PC-9 (cell line): ENCODE measurements at regions not wholly inside any gene's neighbourhood (a gene's known extent, or its start where the extent isn't known, plus 50 kb on each side); places are given as distances from the start of the nearest gene placed in this dataset.

ENCODE experiments used
- BruUV-seq: library from RNA; stranded (reverse); fragments of 400-500 nt; replicated peaks from 2 replicates; lab custom pipeline; 2021; lab: Mats Ljungman, UMichigan
- CTCF ChIA-PET: fragments of 300-600 bp; sonication (Branson Sonifier 250); formaldehyde crosslinking; loops from one replicate; lab custom pipeline; 2022; ENCODE audit warnings: antibody characterized with exemption; lab: Charles Lee
- POLR2A ChIA-PET: fragments of 300-600 bp; sonication (Branson Sonifier 250); formaldehyde crosslinking; loops from one replicate; lab custom pipeline; 2022; ENCODE audit warnings: antibody characterized with exemption; ENCODE audit not compliant: unreplicated experiment; lab: Charles Lee
- DNase-seq, 2 experiments: peaks; one replicate each; pipeline versions ENCODE4 v3.0.0 to v3.0.0-alpha.2; 2015 to 2022; ENCODE audit warnings: mixed read lengths in 1 of 2
- H2AFZ ChIP-seq: fragments of 200-600 bp; sonication (generic); 2 replicates; pipeline ENCODE4 v1.8.1; 2017; ENCODE audit warnings: antibody characterized with exemption
- H3F3A ChIP-seq: fragments of 200-600 bp; sonication (generic); 2 replicates; pipeline ENCODE4 v1.8.1; 2017; ENCODE audit warnings: antibody characterized with exemption, mild to moderate bottlenecking, low read depth; ENCODE audit not compliant: insufficient read depth
- H3K27ac ChIP-seq: fragments of 200-600 bp; sonication (generic); 2 replicates; pipeline ENCODE4 v1.6.1; 2016; ENCODE audit warnings: mixed run types
- H3K27me3 ChIP-seq: fragments of 200-600 bp; sonication (generic); 2 replicates; pipeline ENCODE4 v1.6.1; 2016; ENCODE audit warnings: low read depth, mixed run types; ENCODE audit not compliant: insufficient read depth
- H3K36me3 ChIP-seq: fragments of 200-600 bp; sonication (generic); 2 replicates; pipeline ENCODE4 v1.6.1; 2016; ENCODE audit warnings: low read depth, mixed run types
- H3K4me1 ChIP-seq: fragments of 200-600 bp; sonication (generic); replicated peaks from 2 replicates; pipeline ENCODE4 v1.6.1; 2016; ENCODE audit warnings: mixed run types; ENCODE audit not compliant: insufficient read depth
- H3K4me2 ChIP-seq: fragments of 200-600 bp; sonication (generic); 2 replicates; pipeline ENCODE4 v1.6.1; 2017; ENCODE audit warnings: mixed run types
- H3K4me3 ChIP-seq: fragments of 200-600 bp; sonication (generic); 2 replicates; pipeline ENCODE4 v1.6.1; 2016; ENCODE audit warnings: mixed run types
- H3K79me2 ChIP-seq: fragments of 200-600 bp; sonication (generic); 2 replicates; pipeline ENCODE4 v1.6.1; 2017; ENCODE audit warnings: low read depth, mixed run types
- H3K9me2 ChIP-seq: fragments of 200-600 bp; sonication (generic); 2 replicates; pipeline ENCODE4 v1.8.1; 2017; ENCODE audit warnings: mild to moderate bottlenecking; ENCODE audit not compliant: insufficient read depth
- H3K9me3 ChIP-seq: fragments of 200-600 bp; sonication (generic); 2 replicates; pipeline ENCODE4 v1.8.1; 2016; ENCODE audit warnings: low read depth; ENCODE audit not compliant: insufficient read depth
- H4K20me1 ChIP-seq: fragments of 200-600 bp; sonication (generic); 2 replicates; pipeline ENCODE4 v1.8.1; 2017; ENCODE audit not compliant: insufficient read depth
- EZH2 ChIP-seq: fragments of 200-600 bp; sonication (generic); IDR thresholded peaks from 2 replicates; pipeline ENCODE4 v1.8.0; 2017; ENCODE audit warnings: antibody characterized with exemption, low read depth
- intact Hi-C: fragments of 100-400 bp; cut with micrococcal nuclease; formaldehyde crosslinking; loops from one replicate; pipeline ENCODE4 v1.10.0; 2022; ENCODE audit not compliant: unreplicated experiment
- TF ChIP-seq, protein P1 (sequence below): fragments of 200-600 bp; sonication (generic); conservative IDR thresholded peaks from 2 replicates; pipeline ENCODE4 v1.6.1; 2017; ENCODE audit warnings: mixed run types, antibody characterized with exemption, mild to moderate bottlenecking, moderate library complexity

DNA sequence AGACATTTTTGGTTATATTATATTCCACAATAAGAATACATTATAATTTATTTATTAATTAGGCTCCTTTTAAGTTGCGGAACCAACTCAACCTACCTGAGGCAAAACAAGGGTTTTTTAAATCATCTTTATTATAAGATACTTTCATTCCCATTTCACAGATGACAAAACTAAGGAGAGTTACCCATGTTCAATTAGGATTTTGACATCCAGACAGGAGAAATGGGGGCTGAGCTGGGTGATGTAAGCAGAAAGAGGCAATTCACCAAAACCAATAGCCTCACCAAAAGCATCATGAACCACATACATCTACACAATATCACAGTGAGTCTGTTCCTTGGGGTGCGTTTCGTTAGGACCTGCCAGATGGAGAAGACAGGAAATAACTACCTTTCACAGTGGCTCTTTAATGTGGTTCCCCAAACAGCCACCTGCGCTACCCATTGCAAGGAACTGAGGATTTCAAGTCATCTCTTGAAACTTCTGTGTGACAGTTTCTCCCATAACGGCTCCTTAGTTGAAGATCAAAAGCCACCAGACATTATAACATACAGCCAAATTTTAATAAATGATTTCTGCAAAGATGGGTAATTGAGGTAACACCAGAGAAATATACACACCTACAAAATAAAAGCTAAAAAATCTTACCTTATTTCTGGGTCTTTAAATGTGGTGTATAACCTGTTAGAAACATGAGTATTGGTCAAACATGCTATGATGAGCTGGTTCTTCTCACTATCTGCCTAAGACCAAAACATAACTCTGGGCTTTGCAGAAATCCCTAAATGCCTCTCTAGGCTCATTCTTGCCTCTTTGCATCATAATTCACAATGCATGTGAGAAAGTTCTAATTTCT lies 190.6 kb upstream of the LEF1 start:
- H3K36me3 ChIP-seq, result no peaks in the 10 kb centered on the region
- no peaks in the 10 kb centered on the region for H3K27me3 ChIP-seq
- POLR2A ChIA-PET, result no interaction called here
- no peaks in the 10 kb centered on the region for H3K9me2 ChIP-seq
- intact Hi-C loops, result no loop called here
- no peaks in the 10 kb centered on the region for H4K20me1 ChIP-seq
- no peaks in the 10 kb centered on the region for H3F3A ChIP-seq
- TF ChIP-seq EZH2, result no peak
- TF ChIP-seq, protein P1, sequence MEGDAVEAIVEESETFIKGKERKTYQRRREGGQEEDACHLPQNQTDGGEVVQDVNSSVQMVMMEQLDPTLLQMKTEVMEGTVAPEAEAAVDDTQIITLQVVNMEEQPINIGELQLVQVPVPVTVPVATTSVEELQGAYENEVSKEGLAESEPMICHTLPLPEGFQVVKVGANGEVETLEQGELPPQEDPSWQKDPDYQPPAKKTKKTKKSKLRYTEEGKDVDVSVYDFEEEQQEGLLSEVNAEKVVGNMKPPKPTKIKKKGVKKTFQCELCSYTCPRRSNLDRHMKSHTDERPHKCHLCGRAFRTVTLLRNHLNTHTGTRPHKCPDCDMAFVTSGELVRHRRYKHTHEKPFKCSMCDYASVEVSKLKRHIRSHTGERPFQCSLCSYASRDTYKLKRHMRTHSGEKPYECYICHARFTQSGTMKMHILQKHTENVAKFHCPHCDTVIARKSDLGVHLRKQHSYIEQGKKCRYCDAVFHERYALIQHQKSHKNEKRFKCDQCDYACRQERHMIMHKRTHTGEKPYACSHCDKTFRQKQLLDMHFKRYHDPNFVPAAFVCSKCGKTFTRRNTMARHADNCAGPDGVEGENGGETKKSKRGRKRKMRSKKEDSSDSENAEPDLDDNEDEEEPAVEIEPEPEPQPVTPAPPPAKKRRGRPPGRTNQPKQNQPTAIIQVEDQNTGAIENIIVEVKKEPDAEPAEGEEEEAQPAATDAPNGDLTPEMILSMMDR, result no peak
- H3K4me2 ChIP-seq, result no peak overlapping the region
- no peak overlapping the region for H2AFZ ChIP-seq
- H3K4me3 ChIP-seq, result no peak overlapping the region
- H3K4me1 ChIP-seq, result no peaks in the 10 kb centered on the region
- CTCF ChIA-PET, result no interaction called here
- no peak overlapping the region for H3K27ac ChIP-seq
- no peaks in the 10 kb centered on the region for H3K9me3 ChIP-seq
- BruUV-seq, result no TSS peak
- H3K79me2 ChIP-seq, result no peaks in the 10 kb centered on the region
- no peak for DNase-seq

DNA sequence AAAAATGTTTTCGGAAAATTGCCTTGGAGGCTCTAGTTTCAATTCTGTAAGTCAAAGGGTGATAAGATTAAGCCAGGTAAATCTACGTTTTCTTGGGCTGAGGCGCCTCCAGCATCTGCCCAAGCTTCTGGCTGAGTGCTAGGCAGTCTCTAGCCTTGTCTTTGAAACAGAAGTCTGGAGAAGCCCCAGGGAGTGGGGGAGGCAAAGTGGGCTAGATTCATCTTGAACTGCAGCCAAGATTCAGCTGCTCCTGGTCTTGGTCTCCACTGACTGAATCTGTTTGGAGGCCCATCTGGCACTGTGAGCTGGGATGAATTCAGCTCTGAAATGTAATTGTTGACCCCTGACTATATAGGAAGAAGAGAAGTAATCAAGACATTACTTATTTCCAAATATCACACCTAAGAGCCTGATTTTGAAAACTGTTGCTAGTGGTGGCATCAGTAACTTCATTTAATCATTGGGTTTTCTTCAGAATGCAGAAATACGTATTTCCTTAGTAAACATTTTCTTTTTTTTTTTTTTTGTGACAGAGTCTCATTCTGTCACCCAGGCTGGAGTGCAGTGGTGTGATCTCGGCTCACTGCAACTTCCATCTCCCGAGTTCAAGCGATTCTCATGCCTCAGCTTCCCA lies 187.3 kb upstream of the LEF1 start:
- no peak for DNase-seq
- intact Hi-C loops, result no loop called here
- TF ChIP-seq EZH2, result no peak
- TF ChIP-seq, protein P1, result no peak
- no peak overlapping the region for H3K4me3 ChIP-seq
- H3F3A ChIP-seq, result no peaks in the 10 kb centered on the region
- H4K20me1 ChIP-seq, result no peaks in the 10 kb centered on the region
- no peaks in the 10 kb centered on the region for H3K4me1 ChIP-seq
- no peaks in the 10 kb centered on the region for H3K9me3 ChIP-seq
- no peak overlapping the region for H3K4me2 ChIP-seq
- CTCF ChIA-PET, result no interaction called here
- H3K9me2 ChIP-seq, result no peaks in the 10 kb centered on the region
- POLR2A ChIA-PET, result no interaction called here
- no peaks in the 10 kb centered on the region for H3K36me3 ChIP-seq
- H3K27ac ChIP-seq, result no peak overlapping the region
- H2AFZ ChIP-seq, result no peak overlapping the region
- H3K79me2 ChIP-seq, result no peaks in the 10 kb centered on the region
- BruUV-seq, result no TSS peak
- H3K27me3 ChIP-seq, result no peaks in the 10 kb centered on the region

DNA sequence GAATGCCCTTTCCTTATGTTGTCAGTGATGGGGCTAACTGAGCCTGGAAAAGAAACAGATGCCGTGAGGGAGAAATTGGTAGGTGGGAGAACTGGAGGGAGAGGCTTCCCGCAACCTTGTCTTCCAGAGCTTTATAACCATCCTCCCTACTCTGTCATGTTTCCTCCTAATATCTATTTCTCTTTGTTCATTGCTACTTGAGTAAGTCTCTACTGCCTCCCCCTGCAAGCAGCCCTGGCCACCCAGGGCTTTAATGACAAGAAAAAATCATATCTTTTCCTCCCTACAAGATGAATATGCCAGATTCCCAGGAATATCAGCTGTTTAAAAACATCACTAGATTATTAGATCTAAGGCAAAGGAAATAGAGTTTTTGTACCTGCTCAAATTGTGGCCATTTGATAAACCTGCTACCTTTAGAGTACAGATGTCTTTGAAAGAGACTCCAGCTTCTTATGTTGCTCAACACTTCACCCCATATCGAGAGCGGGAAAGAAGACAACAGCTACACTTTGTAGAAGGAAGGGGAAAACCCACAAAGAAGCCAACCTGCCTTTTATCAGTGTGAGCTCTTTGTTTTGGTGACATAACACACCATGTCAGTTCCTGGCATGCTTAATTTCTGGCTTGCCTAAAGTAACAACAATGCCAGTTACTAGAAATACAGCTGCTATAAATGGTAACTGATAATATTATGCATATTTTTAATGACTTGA lies 186.6 kb upstream of the LEF1 start:
- POLR2A ChIA-PET, result no interaction called here
- no peak overlapping the region for H3K4me3 ChIP-seq
- no peak overlapping the region for H3K4me2 ChIP-seq
- no peak overlapping the region for H2AFZ ChIP-seq
- no peak for DNase-seq
- no peaks in the 10 kb centered on the region for H4K20me1 ChIP-seq
- intact Hi-C loops, result no loop called here
- H3F3A ChIP-seq, result no peaks in the 10 kb centered on the region
- no peaks in the 10 kb centered on the region for H3K9me2 ChIP-seq
- no peaks in the 10 kb centered on the region for H3K4me1 ChIP-seq
- H3K27me3 ChIP-seq, result no peaks in the 10 kb centered on the region
- no peaks in the 10 kb centered on the region for H3K79me2 ChIP-seq
- H3K9me3 ChIP-seq, result no peaks in the 10 kb centered on the region
- CTCF ChIA-PET, result no interaction called here
- H3K27ac ChIP-seq, result no peak overlapping the region
- BruUV-seq, result no TSS peak
- no peaks in the 10 kb centered on the region for H3K36me3 ChIP-seq
- TF ChIP-seq, protein P1, result no peak
- no peak for TF ChIP-seq EZH2
